NCI-H82 (cell line): ENCODE measurements at regions not wholly inside any gene's neighbourhood (a gene's known extent, or its start where the extent isn't known, plus 50 kb on each side); places are given as distances from the start of the nearest gene placed in this dataset.
A peak's percentile ranks its signal among the peaks of the same experiment; 100 is the strongest.
"Not testable (repeated sequence)": the region's sequence is repeated elsewhere in the genome, so short reads cannot be mapped to it uniquely, and the experiment has no call there.

Experiments
- DNase-seq: peaks from one replicate; lab custom pipeline; 2025; lab: John Stamatoyannopoulos, UW

DNA sequence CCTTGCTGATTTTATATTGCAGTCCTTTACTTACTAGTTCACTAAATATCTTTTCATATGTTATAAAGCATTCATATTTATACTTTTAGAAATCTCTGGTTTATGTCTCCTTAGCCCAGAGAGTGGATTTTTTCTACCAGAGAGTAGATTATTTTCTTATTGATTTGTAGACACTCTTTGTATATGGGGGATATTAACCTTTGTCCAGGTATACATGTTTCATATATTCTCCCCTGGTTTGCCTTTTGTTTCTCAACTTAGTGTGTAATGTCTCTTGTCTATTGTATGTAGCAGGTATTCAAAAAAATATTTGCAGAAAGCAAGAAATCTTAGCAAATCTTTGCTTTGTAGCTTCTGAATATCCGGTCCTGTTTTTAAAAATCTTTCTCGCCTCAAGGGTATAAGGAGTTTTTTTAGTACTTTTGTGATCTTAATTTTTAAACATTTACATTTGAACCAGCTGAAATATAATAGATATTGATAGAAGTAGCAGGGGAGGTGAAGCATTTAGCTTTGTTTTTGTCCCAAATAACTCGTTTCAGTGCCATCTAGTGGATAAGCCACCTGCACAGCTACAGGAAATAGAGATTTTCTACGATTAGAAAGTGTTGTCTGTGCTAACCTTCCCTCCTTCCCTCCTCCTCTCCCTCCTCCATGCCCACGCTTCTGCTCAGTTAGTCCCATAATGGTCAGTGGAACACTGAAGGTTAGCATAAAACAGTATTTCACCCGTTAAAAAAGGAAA is 97.0 kb downstream of the PHETA1 start:
- DNase-seq = no peak

DNA sequence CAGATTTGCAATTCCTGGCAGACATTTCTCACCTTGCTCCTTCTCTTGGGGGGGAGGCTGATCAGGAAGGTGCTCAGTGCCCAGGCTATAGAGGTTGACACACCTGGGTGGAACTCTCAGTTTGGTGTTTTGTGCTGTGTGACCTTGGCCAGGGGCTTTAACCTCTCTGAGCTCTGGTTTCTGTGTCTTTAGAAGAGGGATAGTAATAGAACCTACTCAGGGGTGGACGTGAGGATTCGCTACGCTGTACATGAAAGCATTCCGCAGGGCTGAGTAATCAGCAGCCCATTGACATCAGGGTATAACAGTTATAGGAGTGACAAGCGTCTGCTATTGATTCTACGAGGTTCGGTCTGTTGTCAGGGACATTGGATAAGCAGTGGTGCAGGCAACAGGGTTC is 98.1 kb downstream of the PHETA1 start:
- DNase-seq = no peak

DNA sequence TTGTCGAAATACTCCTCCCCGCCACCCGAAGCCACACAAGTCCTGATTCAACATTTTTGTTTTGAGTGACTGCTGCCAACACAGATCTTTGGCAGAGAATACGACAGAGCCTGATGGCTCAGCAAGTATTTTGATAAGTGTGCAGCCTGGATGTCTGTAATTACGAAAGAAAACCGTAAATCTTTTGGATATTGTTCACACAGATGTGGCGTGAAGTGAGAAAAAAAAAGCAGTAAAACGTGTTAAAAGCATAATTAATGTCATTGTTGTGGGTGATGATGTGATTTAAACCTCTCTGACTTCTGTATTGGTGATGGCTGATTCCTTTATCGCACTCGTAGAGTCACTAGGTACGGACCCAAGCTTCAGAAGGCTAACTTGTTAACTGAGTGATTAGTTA is 98.7 kb downstream of the PHETA1 start:
- DNase-seq = no peak

DNA sequence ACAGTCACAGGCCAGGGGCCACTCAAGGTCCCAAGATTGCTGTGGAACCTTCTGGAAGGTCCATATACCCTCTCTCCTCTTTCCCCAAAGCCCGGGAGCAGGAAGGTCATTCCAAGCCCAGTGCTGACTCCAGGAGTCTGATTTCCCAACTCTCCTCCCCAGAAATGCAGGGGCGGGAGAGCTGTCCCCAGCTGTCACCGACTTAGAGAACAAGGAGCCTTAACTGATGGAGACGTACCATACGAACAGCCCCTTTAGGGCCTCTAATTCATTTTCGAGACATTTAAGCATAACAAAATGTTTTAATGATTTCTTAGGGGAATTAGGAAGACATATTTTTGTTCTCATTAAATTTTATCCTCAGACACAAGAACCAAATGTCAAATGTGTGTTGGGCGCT is 99.2 kb downstream of the PHETA1 start:
- DNase-seq = peak; percentile 20

DNA sequence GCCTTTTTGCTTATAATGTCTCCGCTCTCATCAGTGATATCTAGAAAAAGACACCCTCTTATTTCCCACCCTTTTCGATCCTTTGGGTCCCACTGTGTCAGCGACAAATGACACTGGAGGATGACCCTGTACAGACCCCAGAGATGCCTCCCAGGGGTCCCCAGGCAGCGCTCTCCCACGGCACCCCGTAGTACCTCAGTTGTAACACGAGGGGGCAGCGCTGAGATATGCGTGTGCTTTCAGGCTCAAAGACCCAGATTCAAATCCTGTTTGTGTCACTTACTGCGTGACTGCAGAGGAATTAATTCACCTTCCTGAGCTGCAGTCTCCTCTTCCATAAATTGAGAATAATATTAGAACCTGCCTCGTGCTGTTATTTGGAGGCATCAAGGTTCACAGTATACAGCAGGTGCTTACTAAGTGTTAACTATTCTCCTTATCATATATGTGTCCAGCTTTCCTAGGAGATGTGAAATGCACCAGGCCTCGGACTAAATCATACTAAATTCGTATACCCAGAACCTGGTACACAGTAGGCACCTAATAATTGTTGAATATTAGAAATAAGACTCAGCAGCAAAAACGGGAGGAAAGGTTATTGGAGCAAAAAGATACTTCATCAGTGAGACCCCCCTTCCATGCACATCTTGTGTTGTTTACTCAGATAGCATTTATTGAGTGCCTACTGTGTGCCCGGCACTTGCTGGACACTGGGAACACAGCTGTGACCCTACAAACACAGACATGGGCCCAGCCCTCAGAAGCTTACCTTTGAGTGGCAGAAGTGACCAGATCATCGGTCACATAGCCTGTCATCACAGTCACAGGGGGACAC is 99.9 kb downstream of the PHETA1 start:
- DNase-seq = peak; percentile 18

DNA sequence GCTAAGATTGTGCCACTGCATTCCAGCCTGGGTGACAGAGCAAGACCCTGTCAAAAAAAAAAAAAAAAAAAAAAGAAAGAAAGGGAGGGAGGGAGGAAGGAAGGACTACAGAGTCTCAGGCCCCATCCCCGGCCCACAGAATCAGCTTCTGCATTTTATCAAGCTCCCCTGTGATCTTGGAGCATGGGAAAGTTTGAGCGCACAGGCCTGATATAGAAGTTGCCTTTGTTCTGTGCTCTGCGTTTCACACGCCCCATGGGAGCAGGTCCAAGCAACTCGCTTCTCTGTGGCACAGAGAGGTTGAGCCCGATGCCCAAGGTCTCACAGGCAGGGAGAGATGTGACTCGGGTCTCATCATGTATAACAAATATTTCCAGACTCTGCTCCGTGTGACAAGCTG is 101.8 kb downstream of the PHETA1 start:
- DNase-seq = no peak

DNA sequence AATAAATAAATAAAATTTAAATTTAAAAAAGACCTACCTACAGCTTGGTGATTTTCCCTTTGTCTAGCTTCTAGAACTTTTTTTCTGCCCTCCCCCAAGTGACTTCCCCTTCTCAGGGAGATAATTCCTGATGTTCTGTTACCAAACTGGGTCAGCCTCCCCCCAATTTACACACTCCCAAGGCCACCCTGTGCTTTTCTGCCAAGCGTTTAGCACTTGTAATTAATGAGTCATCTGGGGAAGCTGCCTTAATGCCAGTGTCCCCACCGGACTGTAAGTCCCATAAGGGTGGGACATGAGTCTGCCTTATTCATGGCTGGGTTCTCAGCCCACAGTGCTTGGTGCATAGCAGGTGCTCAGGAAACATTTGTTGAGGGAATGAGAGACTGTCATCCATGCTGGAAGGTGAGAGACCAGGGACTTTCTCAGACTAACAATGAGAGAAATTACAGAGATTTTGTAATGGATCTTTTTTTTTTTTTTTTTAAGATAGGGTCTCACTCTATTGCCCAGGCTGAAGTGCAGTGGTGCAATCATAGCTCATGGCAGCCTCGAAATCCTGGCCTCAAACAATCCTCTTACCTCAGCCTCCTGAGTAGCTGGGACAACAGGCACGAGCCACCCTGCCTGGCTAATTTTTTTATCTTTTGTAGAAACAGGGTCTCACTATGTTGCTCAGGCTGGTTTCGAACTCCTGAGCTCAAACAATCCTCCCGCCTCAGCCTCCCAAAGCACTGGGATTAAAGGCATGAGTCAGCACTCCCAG is 106.8 kb downstream of the PHETA1 start:
- no peak for DNase-seq

DNA sequence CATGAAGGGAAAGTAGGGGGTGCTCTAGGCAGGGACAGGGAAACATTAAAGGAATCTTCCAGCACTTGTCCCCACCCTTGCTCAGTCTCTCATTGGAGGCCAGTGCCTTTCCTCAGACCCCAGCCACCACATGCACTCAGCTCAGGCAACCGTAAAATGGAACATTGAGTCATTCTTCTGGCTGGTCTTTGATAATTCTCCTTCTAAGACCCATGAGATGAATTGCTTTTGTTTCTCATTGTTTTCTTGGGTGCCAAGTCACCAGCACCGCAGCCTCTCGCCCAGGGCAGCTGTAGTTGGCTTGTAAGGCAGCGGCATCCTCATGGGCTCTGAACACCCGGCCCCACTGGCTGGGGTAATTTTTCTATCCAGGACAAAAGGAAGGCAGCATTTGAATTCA is 108.2 kb downstream of the PHETA1 start:
- no peak for DNase-seq

DNA sequence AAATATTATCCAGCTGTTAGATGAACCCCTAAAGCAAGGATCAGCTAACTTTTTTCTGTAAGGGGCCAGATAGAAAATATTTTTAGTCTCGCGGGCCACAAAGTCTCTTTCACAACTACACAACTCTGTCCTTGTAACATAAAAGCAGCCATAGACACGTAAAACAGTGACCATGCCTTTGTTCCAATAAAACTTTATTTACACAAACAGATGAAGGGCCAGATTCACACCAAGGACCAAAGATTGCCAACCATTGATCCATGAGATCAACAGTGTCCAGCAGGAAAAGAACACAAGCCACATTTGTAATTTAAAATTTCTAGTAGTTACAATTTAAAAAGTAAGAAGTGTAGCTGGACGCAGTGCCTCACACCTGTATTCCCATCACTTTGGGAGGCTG is 109.7 kb downstream of the PHETA1 start:
- DNase-seq = no peak

DNA sequence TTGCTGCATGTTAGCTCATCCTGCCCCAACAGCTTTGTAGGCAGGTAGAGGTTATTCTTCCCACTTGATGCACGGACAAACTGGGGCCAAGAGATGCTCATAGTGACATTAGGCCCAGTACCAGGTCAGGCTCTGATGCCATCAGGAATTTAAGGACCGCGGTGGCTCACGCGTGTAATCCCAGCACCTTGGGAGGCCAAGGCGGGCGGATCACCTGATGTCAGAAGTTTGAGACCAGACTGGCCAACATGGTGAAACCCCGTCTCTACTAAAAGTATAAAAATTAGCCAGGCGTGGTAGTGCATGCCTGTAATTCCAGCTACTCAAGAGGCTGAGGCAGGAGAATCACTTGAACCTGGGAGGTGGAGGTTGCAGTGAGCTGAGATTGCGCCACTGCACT is 110.8 kb downstream of the PHETA1 start:
- not testable (repeated sequence) for DNase-seq

DNA sequence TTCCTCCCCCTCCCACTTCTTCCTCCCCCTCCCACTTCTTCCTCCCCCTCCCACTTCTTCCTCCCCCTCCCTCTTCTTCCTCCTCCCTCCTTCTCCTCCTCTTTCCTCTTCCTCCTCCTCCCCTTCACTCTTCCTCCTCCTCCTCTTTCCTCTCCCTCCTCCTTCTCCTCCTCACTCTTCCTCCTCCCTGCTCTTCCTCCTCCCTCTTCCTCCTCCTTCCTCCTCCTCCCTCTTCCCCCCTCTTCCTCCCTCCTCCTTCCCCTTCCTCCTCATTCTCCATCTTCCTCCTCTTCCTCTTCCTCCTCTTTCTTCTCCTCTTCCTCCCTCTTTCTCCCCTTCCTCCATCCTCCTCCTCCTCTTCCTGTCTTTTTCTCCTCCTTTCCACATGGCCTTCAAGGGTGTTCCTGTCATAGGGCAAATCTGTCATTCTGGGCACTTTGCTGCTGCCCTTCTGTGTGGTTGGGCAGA is 111.4 kb downstream of the PHETA1 start:
- no peak for DNase-seq

DNA sequence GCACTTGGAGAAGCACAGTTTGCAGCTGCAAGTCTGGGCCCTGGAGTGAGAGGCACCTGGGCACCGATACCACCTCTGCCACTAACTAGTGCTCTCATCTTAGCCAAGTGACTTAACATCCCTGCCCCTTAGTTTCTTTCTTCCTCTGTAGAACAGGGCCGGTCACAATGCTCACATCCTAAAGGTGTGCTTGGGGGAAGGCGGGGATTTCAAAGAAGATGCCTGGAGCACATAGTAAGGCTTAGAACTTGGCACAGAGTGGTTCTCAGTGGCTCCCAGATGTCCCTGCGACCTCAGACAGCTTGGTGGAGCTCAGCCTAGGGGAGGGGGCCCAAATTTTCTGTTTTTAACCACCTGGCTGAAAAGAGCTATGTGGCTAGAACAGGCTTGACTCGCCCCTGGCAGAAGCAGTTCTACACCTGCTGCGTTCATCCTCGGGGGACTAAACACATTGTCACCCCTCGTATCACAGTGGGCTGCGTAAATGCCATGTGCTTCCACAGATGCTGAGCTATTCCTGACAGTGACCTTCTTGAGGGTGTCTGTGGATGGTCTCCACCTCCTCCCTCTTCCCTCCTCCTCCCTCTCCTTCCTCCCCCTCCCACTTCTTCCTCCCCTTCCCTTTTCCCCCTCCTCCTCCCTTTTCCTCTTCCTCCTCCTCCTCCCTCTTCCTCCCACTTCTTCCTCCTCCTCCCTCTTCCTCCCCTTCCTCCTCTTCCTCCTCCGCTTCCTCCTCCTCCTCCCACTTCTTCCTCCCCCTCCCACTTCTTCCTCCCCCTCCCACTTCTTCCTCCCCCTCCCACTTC is 112.1 kb downstream of the PHETA1 start:
- DNase-seq = peak; percentile 26

DNA sequence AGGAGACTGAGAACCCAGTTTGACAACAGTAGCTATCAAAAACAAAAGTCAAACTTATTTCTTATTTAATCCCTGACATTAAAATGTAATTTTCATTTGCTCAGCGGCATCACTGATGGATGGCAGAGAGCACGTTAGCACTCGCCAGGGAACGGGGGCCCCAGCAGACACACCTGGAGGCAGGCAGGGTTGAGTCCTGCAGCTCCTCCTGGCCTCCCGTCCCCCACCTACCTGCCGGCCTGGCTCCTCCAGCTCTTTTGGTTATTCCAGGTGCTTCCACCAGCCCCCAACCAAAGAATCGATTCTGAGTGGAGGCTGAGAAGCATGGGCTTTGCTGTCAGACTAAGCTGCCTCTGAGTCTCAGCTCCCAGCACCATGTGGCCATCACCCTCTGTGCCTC is 113.6 kb downstream of the PHETA1 start:
- no peak for DNase-seq

DNA sequence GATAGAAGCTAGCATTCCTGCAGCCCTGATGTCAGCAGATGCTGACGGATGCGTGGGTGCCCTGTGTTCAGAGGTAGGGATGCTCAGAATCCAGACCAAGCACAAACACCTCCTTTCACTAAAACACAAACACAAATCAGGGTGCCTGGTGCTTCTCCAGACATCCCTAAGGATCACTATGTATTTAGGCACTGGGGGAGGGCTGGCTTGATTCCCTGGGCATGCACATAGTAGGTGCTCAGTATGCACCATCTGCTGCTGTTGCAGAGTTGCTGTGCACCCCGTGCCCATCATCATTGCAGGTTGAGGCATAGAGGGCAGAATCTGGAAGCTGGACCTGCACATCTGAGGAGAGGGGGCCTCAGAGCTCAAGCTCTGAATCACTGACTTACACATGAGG is 114.8 kb downstream of the PHETA1 start:
- DNase-seq = no peak

DNA sequence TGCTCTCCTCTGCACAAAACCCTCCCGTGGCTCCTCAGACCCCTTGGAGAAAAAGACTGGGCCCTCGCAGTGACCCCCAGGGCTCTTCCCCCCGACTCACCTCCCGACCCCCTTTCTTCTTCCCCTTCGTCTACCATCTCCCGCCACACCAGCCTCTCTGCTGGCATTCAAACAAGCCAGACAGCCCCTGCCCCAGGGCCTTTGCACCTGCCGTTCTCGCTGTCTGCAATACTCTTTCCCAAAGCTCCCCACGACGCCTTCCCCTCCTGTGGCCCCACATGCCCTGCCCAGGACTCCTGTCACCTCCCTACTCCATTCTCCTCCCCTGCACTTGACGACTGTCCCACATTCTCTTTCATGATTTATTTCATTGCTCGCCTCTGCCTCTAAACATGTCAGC is 115.7 kb downstream of the PHETA1 start:
- DNase-seq = no peak

DNA sequence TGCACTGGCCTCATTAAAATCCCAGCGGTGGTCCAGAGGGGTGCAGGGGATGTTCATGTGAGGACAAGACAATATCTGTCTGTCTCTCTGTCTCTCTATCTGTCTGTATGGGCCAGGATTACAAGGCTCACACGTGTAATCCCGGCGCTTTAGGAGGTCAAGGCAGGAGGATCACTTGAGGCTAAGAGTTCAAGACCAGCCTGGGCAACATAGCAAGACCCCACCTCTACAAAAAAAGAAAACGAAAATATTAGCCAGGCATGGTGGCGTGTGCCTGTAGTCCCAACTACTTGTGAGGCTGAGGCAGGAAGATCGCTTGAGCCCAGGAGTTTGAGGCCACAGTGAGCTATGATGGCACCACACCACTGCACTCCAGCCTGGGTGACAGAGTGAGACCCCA is 117.1 kb downstream of the PHETA1 start:
- DNase-seq = no peak

DNA sequence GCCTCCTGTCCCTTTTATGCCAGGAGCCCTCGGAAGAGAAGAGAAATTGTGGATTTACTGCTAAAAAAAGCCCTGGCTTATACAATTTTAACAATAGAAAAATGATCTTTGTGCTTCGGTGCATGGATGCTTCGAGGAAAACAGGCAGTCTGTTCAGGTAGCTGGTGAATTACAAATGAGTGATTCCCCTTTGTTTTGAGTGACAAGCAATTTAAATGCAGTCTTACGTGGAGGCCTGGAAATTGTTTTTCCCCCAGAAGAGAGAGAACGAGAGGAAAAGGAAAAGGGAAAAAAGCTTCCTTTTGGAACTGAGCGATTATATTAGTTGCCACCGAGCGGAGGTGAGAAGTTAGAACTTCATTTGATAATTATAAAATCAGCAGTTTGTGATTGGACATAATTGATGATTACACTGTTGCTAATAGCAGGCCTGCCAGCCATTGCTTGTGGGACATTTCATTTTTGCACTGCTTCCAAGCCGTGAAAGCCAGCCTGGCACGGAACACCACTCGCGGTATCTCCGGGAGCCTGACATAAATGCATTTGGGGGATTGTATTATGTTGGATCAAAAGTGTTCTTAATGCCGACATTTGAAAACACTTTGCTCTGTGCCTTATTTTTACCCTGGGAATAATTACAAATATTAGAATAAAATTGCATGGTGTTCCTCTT is 117.7 kb downstream of the PHETA1 start:
- DNase-seq = no peak

DNA sequence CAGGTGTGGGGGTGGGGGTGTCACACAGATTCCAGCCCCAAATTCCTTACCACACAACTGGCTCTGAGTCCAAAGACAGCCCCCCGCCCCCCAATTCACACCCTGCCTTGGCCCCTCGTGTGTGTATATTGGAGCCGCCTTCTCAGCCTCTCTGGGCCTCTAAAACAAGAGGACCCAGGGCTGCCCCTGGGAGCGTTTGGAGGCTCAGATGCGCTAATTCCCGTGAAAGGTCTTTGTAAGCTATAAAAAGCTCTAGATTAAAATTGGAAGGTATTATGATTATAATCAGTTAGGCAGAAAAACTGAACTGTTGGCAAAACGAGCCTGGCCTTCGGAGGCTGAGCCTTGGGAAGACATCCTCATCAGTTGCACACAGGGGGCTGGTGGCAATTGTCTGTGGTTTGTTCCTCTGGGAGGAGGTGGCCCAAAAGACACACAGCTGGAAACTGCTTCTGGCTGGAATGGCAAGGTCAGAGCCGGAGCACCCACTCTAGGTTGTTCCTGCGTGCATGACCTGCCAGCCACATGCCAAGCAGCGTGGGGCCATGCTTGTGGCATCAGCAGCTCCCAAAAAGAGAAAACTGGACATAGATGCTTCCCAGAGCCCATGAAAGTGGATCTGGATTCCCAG is 118.5 kb downstream of the PHETA1 start:
- no peak for DNase-seq

DNA sequence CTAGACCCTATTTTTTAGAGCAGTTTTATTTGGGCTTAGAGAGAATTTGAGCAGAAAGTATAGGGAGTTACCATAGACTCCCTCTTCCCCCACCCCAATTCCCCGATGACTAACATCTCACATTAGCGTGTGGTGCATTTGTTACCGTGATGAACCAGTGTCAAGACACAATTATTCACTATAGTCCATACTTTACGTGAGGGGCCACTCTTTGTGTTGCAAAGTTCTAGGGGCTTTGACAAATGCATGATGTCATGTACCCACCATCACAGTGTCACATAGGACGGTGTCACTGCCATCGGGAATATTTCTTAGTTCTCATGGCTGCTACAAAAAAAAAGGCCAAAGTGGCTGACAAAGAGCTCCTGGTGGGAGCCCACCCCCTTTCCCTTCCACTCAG is 119.1 kb downstream of the PHETA1 start:
- no peak for DNase-seq

DNA sequence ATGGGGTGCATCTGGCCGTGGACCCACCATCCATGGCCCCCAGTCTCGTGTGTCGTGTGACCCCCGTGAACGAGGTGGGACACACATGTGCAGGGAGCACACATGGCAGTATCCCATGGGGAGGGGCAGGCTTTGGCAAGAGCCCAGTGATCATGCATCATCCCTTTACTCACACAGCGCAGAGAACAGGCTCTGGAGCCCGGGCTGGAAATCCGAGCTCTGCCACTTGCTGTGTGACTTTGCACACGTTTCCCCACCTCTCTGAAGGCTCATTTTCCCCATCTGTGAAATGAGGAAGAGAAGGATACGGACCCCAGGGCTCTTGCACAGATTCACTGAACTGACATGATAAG is 119.9 kb downstream of the PHETA1 start:
- DNase-seq = no peak
